KMS-11 (cell line): ENCODE measurements at regions not wholly inside any gene's neighbourhood (a gene's known extent, or its start where the extent isn't known, plus 50 kb on each side); places are given as distances from the start of the nearest gene placed in this dataset.

Source experiments
- H2AFZ ChIP-seq: fragments of 200-600 bp; sonication (generic); 2 replicates; pipeline ENCODE4 v1.6.1; 2016; ENCODE audit warnings: antibody characterized with exemption, mixed run types, low read depth
- H3K27ac ChIP-seq: fragments of 200-600 bp; sonication (generic); 2 replicates; pipeline ENCODE4 v1.6.1; 2016; ENCODE audit warnings: mild to moderate bottlenecking, mixed run types
- H3K27me3 ChIP-seq: fragments of 200-600 bp; sonication (generic); 2 replicates; pipeline ENCODE4 v1.6.1; 2017; ENCODE audit warnings: mild to moderate bottlenecking, low read depth, mixed run types, moderate library complexity; ENCODE audit not compliant: insufficient read depth
- H3K36me3 ChIP-seq: fragments of 200-600 bp; sonication (generic); 2 replicates; pipeline ENCODE4 v1.6.1; 2017; ENCODE audit warnings: mild to moderate bottlenecking, mixed run types; ENCODE audit not compliant: insufficient read depth
- H3K4me1 ChIP-seq: fragments of 200-600 bp; sonication (generic); 2 replicates; pipeline ENCODE4 v1.6.1; 2016; ENCODE audit warnings: mild to moderate bottlenecking, low read depth, mixed run types; ENCODE audit not compliant: poor library complexity, severe bottlenecking
- H3K4me2 ChIP-seq: fragments of 200-600 bp; sonication (generic); 2 replicates; pipeline ENCODE4 v1.7.0; 2016; ENCODE audit warnings: mild to moderate bottlenecking, mixed run types
- H3K4me3 ChIP-seq: fragments of 200-600 bp; sonication (generic); IDR thresholded peaks from 2 replicates; pipeline ENCODE4 v1.6.1; 2017; ENCODE audit warnings: low read depth, low read length, mixed read lengths; ENCODE audit not compliant: insufficient read depth
- H3K79me2 ChIP-seq: fragments of 200-600 bp; sonication (generic); 2 replicates; pipeline ENCODE4 v1.6.1; 2016; ENCODE audit warnings: low read depth, mixed run types; ENCODE audit not compliant: insufficient read depth
- H3K9ac ChIP-seq: fragments of 200-600 bp; sonication (generic); 2 replicates; pipeline ENCODE4 v1.6.1; 2016; ENCODE audit warnings: mild to moderate bottlenecking, mixed run types
- H4K20me1 ChIP-seq: fragments of 200-600 bp; sonication (generic); 2 replicates; pipeline ENCODE4 v1.6.1; 2016; ENCODE audit warnings: mild to moderate bottlenecking, mixed run types; ENCODE audit not compliant: insufficient read depth
- CTCF ChIP-seq: fragments of 200-600 bp; sonication (generic); conservative IDR thresholded peaks from 2 replicates; pipeline ENCODE4 v1.6.1; 2017; ENCODE audit warnings: low read depth, mild to moderate bottlenecking, antibody characterized with exemption, low read length, moderate library complexity, mixed read lengths

- H3K27ac ChIP-seq, result no peak overlapping the region
- no peak for TF ChIP-seq CTCF
- H3K4me1 ChIP-seq, result no peaks in the 10 kb centered on the region
- no peaks in the 10 kb centered on the region for H3K36me3 ChIP-seq
- no peak overlapping the region for H3K9ac ChIP-seq
- H2AFZ ChIP-seq, result no peak overlapping the region
- H3K27me3 ChIP-seq, result no peaks in the 10 kb centered on the region
- H3K79me2 ChIP-seq, result no peaks in the 10 kb centered on the region
- no peak overlapping the region for H3K4me3 ChIP-seq
- H3K4me2 ChIP-seq, result no peak overlapping the region
- H4K20me1 ChIP-seq, result no peaks in the 10 kb centered on the region
Observed at GRCh38 chr21:22892028-22892427, 1893.8 kb downstream of the NCAM2 start.

DNA sequence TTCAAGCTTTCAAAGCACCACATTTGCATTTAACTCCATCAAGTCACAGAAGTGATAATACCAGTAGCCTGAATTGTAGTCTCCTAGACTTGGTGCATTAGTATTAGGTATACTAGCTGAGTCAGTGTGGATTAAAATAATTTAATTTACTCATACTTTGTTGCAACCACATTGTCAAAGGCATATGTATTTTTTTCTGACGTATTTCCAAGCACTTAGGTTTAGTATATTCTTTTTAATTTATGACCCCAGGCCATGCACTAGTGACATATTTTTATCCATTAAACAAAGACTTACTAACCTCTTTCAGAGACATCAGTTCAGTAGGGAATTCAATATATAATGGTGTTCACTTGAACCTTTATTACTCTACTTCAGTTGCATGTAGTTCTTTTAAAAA, 1894.5 kb downstream of the NCAM2 start:
- H3K79me2 ChIP-seq, result no peaks in the 10 kb centered on the region
- H3K4me2 ChIP-seq, result no peak overlapping the region
- H3K9ac ChIP-seq, result no peak overlapping the region
- no peaks in the 10 kb centered on the region for H4K20me1 ChIP-seq
- no peak overlapping the region for H3K27ac ChIP-seq
- H3K4me3 ChIP-seq, result no peak overlapping the region
- H3K27me3 ChIP-seq, result no peaks in the 10 kb centered on the region
- H3K36me3 ChIP-seq, result no peaks in the 10 kb centered on the region
- no peaks in the 10 kb centered on the region for H3K4me1 ChIP-seq
- TF ChIP-seq CTCF, result no peak
- no peak overlapping the region for H2AFZ ChIP-seq

GRCh38 chr21:22898051-22898665, 1899.9 kb downstream of the NCAM2 start:
- no peaks in the 10 kb centered on the region for H3K4me1 ChIP-seq
- H2AFZ ChIP-seq, result no peak overlapping the region
- TF ChIP-seq CTCF, result no peak
- no peak overlapping the region for H3K4me3 ChIP-seq
- H3K27ac ChIP-seq, result no peak overlapping the region
- no peaks in the 10 kb centered on the region for H3K36me3 ChIP-seq
- H3K79me2 ChIP-seq, result no peaks in the 10 kb centered on the region
- H4K20me1 ChIP-seq, result no peaks in the 10 kb centered on the region
- no peak overlapping the region for H3K4me2 ChIP-seq
- H3K9ac ChIP-seq, result no peak overlapping the region
- H3K27me3 ChIP-seq, result no peaks in the 10 kb centered on the region

DNA sequence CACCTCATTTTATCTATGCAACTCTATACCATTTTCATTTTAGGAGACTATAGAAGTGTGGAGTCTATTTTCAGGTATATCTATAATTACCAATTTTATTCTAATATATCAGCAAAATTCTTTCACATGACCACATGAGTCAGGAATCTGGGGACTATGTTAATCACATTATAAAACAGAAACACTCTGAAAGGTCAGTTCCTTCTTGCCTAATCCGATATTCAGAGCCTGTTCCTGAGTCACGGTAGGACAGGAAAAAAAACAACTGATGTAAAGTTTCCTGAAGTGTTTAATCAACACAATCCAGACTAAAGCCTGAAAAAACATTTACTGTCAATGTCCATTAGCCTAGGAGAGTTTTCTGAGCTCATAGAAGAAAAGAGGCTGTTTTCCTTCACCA, 1902.3 kb downstream of the NCAM2 start:
- no peak overlapping the region for H3K9ac ChIP-seq
- no peaks in the 10 kb centered on the region for H3K4me1 ChIP-seq
- H3K79me2 ChIP-seq, result no peaks in the 10 kb centered on the region
- H4K20me1 ChIP-seq, result no peaks in the 10 kb centered on the region
- no peak for TF ChIP-seq CTCF
- no peak overlapping the region for H3K27ac ChIP-seq
- no peaks in the 10 kb centered on the region for H3K27me3 ChIP-seq
- no peak overlapping the region for H2AFZ ChIP-seq
- no peaks in the 10 kb centered on the region for H3K36me3 ChIP-seq
- H3K4me3 ChIP-seq, result no peak overlapping the region
- H3K4me2 ChIP-seq, result no peak overlapping the region

DNA sequence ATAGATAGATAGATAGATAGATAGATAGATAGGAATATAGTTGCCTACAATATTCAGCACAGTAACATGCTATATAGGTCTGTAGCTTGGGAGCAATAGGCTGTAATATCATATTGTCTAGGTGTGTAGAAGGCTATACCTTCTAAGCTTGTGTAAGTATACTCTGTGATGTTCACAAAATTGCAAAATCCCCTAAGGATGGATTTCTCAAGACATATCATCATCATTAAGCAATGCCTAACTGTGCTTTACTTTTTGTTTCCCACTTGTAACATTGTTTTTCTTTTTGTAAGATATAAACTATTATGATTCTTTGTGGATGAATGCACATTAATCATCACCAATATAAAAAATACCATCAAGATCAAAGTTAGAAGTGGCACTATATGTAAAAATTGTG, 1905.6 kb downstream of the NCAM2 start:
- no peak for TF ChIP-seq CTCF
- Histone ChIP-seq H3K4me2 (no peak overlapping the region), H3K79me2 (no peaks in the 10 kb centered on the region), H3K9ac (no peak overlapping the region), H3K4me1 (no peaks in the 10 kb centered on the region), H4K20me1 (no peaks in the 10 kb centered on the region), H2AFZ (no peak overlapping the region), H3K4me3 (no peak overlapping the region), H3K27ac (no peak overlapping the region), H3K27me3 (no peaks in the 10 kb centered on the region), H3K36me3 (no peaks in the 10 kb centered on the region)
